ENCODE measurements at regions not wholly inside any gene's neighbourhood (a gene's known extent, or its start where the extent isn't known, plus 50 kb on each side); places are given as distances from the start of the nearest gene placed in this dataset.

- TF ChIP-seq CTCF (IDR thresholded peaks at IDR 0.05) = no peak
- Histone ChIP-seq H3K36me3 (replicated peaks in 1 of 2; ENCODE audit: control insufficient read depth in 1 of 2, insufficient read depth in 2 of 2, low read length in 2 of 2) (no peaks in the 10 kb centered on the region), H3K27me3 (ENCODE audit: control insufficient read depth in 2 of 2, insufficient read depth in 2 of 2, low read length in 2 of 2) (no peaks in the 10 kb centered on the region), H3K79me2 (ENCODE audit: insufficient read depth, low read length) (no peaks in the 10 kb centered on the region), H3K4me3 (replicated peaks in 1 of 3; ENCODE audit: low read depth in 2 of 3, low read length in 3 of 3) (no peak overlapping the region), H4K20me1 (ENCODE audit: insufficient read depth, low read length) (no peaks in the 10 kb centered on the region), H3K9ac (ENCODE audit: insufficient read depth, low read length, poor library complexity, severe bottlenecking) (no peak overlapping the region), H3K4me2 (replicated peaks; ENCODE audit: extremely low read depth, low read length, poor library complexity, severe bottlenecking) (no peak overlapping the region), H2AFZ (ENCODE audit: insufficient read depth, low read depth, low read length, poor library complexity, severe bottlenecking) (peak overlapping the region; percentile 38), H3K4me1 (ENCODE audit: control insufficient read depth in 1 of 2, insufficient read depth in 2 of 2, low read length in 2 of 2) (peaks cover 6 to 11% of the 10 kb centered on the region in 2 donors), H3K9me3 (replicated peaks in 1 of 2; ENCODE audit: control insufficient read depth in 1 of 2, insufficient read depth in 1 of 2, low read length in 2 of 2) (no peaks in the 10 kb centered on the region), H3K27ac (ENCODE audit: low read depth in 1 of 2, low read length in 2 of 2) (no peak overlapping the region)
- H3K4me1 Mint-ChIP-seq = peaks cover 10% of the 10 kb centered on the region
- H3K4me3 Mint-ChIP-seq = peak overlapping the region in 1 of 2 donors; percentile 11
- H3K9me3 Mint-ChIP-seq = peaks cover 0 to 2% (median 0%) of the 10 kb centered on the region in 7 donors
- 5% methylated on average over 7 of the region's 7 CpGs for WGBS (ENCODE audit: insufficient coverage)
- H3K27me3 Mint-ChIP-seq (ENCODE audit: low read depth in 3 of 3) = no peaks in the 10 kb centered on the region
- peak overlapping the region in 1 of 7 donors; percentile 41 for H3K27ac Mint-ChIP-seq
- DNase-seq = no peak
- H3K36me3 Mint-ChIP-seq = no peaks in the 10 kb centered on the region
- intact Hi-C loops (cut with micrococcal nuclease) = no loop called here
Measured at GRCh38 chr7:17466216-17466615, 167.8 kb downstream of the AHR start.

GRCh38 chr7:17467386-17467945 is 169.0 kb downstream of the AHR start:
- H3K9me3 ChIP-seq (replicated peaks in 1 of 2; ENCODE audit: control insufficient read depth in 1 of 2, insufficient read depth in 1 of 2, low read length in 2 of 2) = no peaks in the 10 kb centered on the region
- H3K4me2 ChIP-seq (replicated peaks; ENCODE audit: extremely low read depth, low read length, poor library complexity, severe bottlenecking) = no peak overlapping the region
- H3K27me3 Mint-ChIP-seq (ENCODE audit: low read depth in 3 of 3) = peaks cover 0 to under 1% (median 0%) of the 10 kb centered on the region in 3 donors
- H3K9me3 Mint-ChIP-seq = no peaks in the 10 kb centered on the region
- H3K79me2 ChIP-seq (ENCODE audit: insufficient read depth, low read length) = no peaks in the 10 kb centered on the region
- H3K4me3 Mint-ChIP-seq = no peak overlapping the region
- no peaks in the 10 kb centered on the region for H3K36me3 Mint-ChIP-seq
- WGBS (ENCODE audit: insufficient coverage) = 29% methylated on average over 3 of the region's 6 CpGs
- intact Hi-C loops (cut with micrococcal nuclease) = no loop called here
- peaks cover 6 to 11% of the 10 kb centered on the region in 2 donors for H3K4me1 ChIP-seq (ENCODE audit: control insufficient read depth in 1 of 2, insufficient read depth in 2 of 2, low read length in 2 of 2)
- H3K27ac Mint-ChIP-seq = no peak overlapping the region
- H3K27me3 ChIP-seq (ENCODE audit: control insufficient read depth in 2 of 2, insufficient read depth in 2 of 2, low read length in 2 of 2) = no peaks in the 10 kb centered on the region
- no peaks in the 10 kb centered on the region for H4K20me1 ChIP-seq (ENCODE audit: insufficient read depth, low read length)
- DNase-seq = peak in 1 of 3 donors; percentile 25
- H3K36me3 ChIP-seq (replicated peaks in 1 of 2; ENCODE audit: control insufficient read depth in 1 of 2, insufficient read depth in 2 of 2, low read length in 2 of 2) = no peaks in the 10 kb centered on the region
- no peak overlapping the region for H3K27ac ChIP-seq (ENCODE audit: low read depth in 1 of 2, low read length in 2 of 2)
- H2AFZ ChIP-seq (ENCODE audit: insufficient read depth, low read depth, low read length, poor library complexity, severe bottlenecking) = no peak overlapping the region
- no peak overlapping the region for H3K9ac ChIP-seq (ENCODE audit: insufficient read depth, low read length, poor library complexity, severe bottlenecking)
- peaks cover 10% of the 10 kb centered on the region for H3K4me1 Mint-ChIP-seq
- TF ChIP-seq CTCF (IDR thresholded peaks at IDR 0.05) = no peak
- H3K4me3 ChIP-seq (replicated peaks in 1 of 3; ENCODE audit: low read depth in 2 of 3, low read length in 3 of 3) = no peak overlapping the region

Data from CD14-positive monocyte (primary cell).